ENCODE measurements at regions not wholly inside any gene's neighbourhood (a gene's known extent, or its start where the extent isn't known, plus 50 kb on each side); places are given as distances from the start of the nearest gene placed in this dataset.

GRCh38 chr5:57658018-57658417 is 175.4 kb upstream of the ACTBL2 start:
- H3K27me3 Mint-ChIP-seq (ENCODE audit: unreplicated experiment): no peaks in the 10 kb centered on the region
- no TSS peak for BruUV-seq (replicated peaks)
- TF ChIP-seq, protein P1, sequence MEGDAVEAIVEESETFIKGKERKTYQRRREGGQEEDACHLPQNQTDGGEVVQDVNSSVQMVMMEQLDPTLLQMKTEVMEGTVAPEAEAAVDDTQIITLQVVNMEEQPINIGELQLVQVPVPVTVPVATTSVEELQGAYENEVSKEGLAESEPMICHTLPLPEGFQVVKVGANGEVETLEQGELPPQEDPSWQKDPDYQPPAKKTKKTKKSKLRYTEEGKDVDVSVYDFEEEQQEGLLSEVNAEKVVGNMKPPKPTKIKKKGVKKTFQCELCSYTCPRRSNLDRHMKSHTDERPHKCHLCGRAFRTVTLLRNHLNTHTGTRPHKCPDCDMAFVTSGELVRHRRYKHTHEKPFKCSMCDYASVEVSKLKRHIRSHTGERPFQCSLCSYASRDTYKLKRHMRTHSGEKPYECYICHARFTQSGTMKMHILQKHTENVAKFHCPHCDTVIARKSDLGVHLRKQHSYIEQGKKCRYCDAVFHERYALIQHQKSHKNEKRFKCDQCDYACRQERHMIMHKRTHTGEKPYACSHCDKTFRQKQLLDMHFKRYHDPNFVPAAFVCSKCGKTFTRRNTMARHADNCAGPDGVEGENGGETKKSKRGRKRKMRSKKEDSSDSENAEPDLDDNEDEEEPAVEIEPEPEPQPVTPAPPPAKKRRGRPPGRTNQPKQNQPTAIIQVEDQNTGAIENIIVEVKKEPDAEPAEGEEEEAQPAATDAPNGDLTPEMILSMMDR (IDR thresholded peaks at IDR 0.05; ENCODE audit: unreplicated experiment): no peak
- intact Hi-C loops (cut with micrococcal nuclease; ENCODE audit: unreplicated experiment): no loop called here
- DNase-seq: no peak
- H3K27ac Mint-ChIP-seq (ENCODE audit: unreplicated experiment): no peak overlapping the region
- H3K36me3 Mint-ChIP-seq (ENCODE audit: insufficient read depth, unreplicated experiment): no peaks in the 10 kb centered on the region
- H3K9me3 Mint-ChIP-seq (ENCODE audit: low read depth, unreplicated experiment): no peaks in the 10 kb centered on the region
- H3K4me1 Mint-ChIP-seq (ENCODE audit: low read depth, unreplicated experiment): no peaks in the 10 kb centered on the region
- H3K4me3 Mint-ChIP-seq (ENCODE audit: low read depth, unreplicated experiment): no peak overlapping the region
- CTCF ChIA-PET: interaction anchor here (0.7 kb wide), 1 partner anchor 63 kb away, joined by 3 read pairs; no protein-coding TSS in a partner anchor

DNA sequence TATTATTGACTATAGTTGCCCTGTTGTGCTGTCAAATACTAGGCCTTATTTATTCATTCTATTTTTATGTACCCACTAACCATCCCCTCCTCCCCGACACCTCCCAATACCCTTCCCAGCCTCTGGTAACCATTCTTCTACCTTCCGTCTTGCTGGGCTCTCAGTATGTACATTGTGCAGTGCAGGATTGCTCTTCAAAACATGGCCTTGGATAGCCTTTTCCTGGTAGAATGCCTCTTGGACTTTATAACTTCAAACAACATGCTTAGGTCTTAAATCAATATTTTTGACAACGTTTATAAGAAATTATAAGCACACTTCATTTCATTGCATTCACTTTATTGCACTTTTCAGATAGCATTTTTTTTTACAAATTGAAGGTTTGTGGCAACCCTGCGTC is 172.6 kb upstream of the ACTBL2 start:
- intact Hi-C loops (cut with micrococcal nuclease; ENCODE audit: unreplicated experiment): no loop called here
- Mint-ChIP-seq H3K36me3 (ENCODE audit: insufficient read depth, unreplicated experiment) (no peaks in the 10 kb centered on the region), H3K4me3 (ENCODE audit: low read depth, unreplicated experiment) (no peak overlapping the region), H3K9me3 (ENCODE audit: low read depth, unreplicated experiment) (peaks cover under 1% of the 10 kb centered on the region), H3K27ac (ENCODE audit: unreplicated experiment) (no peak overlapping the region), H3K27me3 (ENCODE audit: unreplicated experiment) (no peaks in the 10 kb centered on the region), H3K4me1 (ENCODE audit: low read depth, unreplicated experiment) (peaks cover 8% of the 10 kb centered on the region)
- CTCF ChIA-PET: no interaction called here
- no TSS peak for BruUV-seq (replicated peaks)
- TF ChIP-seq, protein P1 (IDR thresholded peaks at IDR 0.05; ENCODE audit: unreplicated experiment): no peak
- no peak for DNase-seq

DNA sequence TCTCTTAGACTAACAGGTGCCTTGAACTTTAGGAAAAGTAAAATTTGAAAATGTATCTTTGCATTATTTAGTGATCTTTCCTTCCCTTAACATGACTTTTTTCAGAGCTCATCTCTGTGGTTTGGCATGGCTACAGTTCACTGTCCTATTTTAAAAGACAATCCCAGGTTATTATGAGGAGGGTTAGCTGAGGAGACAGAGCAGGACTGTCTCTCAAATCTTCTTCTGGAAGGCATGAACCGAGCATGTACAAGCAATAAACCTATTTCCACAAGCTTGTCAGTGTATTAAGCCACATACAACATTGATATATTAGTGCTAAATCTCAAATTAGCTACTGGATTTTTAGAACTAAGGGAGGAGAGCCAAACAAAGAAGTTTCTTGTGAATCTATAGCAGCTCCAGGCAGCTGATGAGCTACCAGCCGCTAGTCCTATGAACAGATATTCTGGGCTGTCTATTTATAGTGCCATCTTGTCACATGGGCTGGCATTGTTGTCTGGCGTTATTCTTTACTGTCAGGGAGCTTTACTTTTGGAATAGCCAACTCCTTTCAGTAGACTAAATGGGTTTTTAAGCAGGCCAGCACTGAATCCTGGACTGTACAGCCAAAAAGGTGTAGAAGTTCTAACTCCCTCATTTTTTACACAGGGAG is 171.2 kb upstream of the ACTBL2 start:
- no TSS peak for BruUV-seq (replicated peaks)
- Mint-ChIP-seq H3K36me3 (ENCODE audit: insufficient read depth, unreplicated experiment) (no peaks in the 10 kb centered on the region), H3K27ac (ENCODE audit: unreplicated experiment) (no peak overlapping the region), H3K9me3 (ENCODE audit: low read depth, unreplicated experiment) (peaks cover 6% of the 10 kb centered on the region), H3K27me3 (ENCODE audit: unreplicated experiment) (no peaks in the 10 kb centered on the region), H3K4me1 (ENCODE audit: low read depth, unreplicated experiment) (peaks cover 18% of the 10 kb centered on the region), H3K4me3 (ENCODE audit: low read depth, unreplicated experiment) (no peak overlapping the region)
- no peak for DNase-seq
- TF ChIP-seq, protein P1 (IDR thresholded peaks at IDR 0.05; ENCODE audit: unreplicated experiment): no peak
- intact Hi-C loops (cut with micrococcal nuclease; ENCODE audit: unreplicated experiment): loop anchor here (5.0 kb wide), 2 partner anchors 124 to 809 kb away; partner anchors contain the start of gene PLK2
- CTCF ChIA-PET: no interaction called here

DNA sequence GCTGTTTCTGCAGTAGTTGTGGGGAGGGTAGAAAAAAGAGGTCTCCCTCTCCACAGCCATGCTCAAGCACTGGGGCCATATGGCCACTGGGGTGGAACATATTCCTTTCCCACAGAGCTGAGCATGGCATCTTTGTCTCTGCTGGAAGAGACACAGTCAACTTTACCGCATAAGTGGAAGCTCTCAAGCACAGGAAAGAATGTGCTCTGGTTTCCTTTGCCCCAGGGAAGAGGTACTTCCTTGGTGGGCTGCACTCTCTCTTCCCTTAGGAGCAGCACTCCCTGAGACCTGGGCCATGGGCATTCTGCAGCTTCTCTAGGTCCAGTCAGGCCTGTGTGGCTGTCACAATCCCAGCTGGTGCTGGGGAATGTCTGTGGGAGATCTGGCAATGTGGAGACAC is 168.5 kb upstream of the ACTBL2 start:
- CTCF ChIA-PET: interaction anchor here (1.0 to 1.9 kb wide), 5 partner anchors 19 to 237 kb away, joined by 3 to 31 read pairs (median 7); no protein-coding TSS in a partner anchor
- intact Hi-C loops (cut with micrococcal nuclease; ENCODE audit: unreplicated experiment): loop anchor here (5.0 kb wide), 2 partner anchors 126 to 811 kb away; partner anchors contain the start of gene PLK2
- no peak overlapping the region for H3K27ac Mint-ChIP-seq (ENCODE audit: unreplicated experiment)
- H3K4me1 Mint-ChIP-seq (ENCODE audit: low read depth, unreplicated experiment): peaks cover 18% of the 10 kb centered on the region
- no TSS peak for BruUV-seq (replicated peaks)
- TF ChIP-seq, protein P1 (IDR thresholded peaks at IDR 0.05; ENCODE audit: unreplicated experiment): no peak
- no peak overlapping the region for H3K4me3 Mint-ChIP-seq (ENCODE audit: low read depth, unreplicated experiment)
- no peaks in the 10 kb centered on the region for H3K27me3 Mint-ChIP-seq (ENCODE audit: unreplicated experiment)
- H3K36me3 Mint-ChIP-seq (ENCODE audit: insufficient read depth, unreplicated experiment): no peaks in the 10 kb centered on the region
- peaks cover 10% of the 10 kb centered on the region for H3K9me3 Mint-ChIP-seq (ENCODE audit: low read depth, unreplicated experiment)
- DNase-seq: no peak
